ENCODE measurements at regions not wholly inside any gene's neighbourhood (a gene's known extent, or its start where the extent isn't known, plus 50 kb on each side); places are given as distances from the start of the nearest gene placed in this dataset.
"Not testable (repeated sequence)": the region's sequence is repeated elsewhere in the genome, so short reads cannot be mapped to it uniquely, and the experiment has no call there.

GRCh38 chr10:30540276-30540675 lies 89.3 kb downstream of the LYZL2 start:
- Histone ChIP-seq H3K27me3 (no peaks in the 10 kb centered on the region), H3K36me3 (ENCODE audit: low read depth, missing control alignments) (no peaks in the 10 kb centered on the region), H3K27ac (no peak overlapping the region), H3K9me3 (no peaks in the 10 kb centered on the region), H3K4me3 (no peak overlapping the region), H3K4me1 (no peaks in the 10 kb centered on the region)
- intact Hi-C loops (cut with DNase I; ENCODE audit: low total_unique reads), result no loop called here
- 95 to 99% methylated on average over 2 of the region's 2 CpGs for WGBS, 2 donors
- no peak for DNase-seq
- no peak for TF ChIP-seq CTCF (IDR thresholded peaks at IDR 0.05)
- no peak for TF ChIP-seq POLR2A (IDR thresholded peaks at IDR 0.05)

GRCh38 chr10:30538086-30538485 lies 91.5 kb downstream of the LYZL2 start:
- no peak overlapping the region for H3K27ac ChIP-seq
- 73 to 77% methylated on average over 4 of the region's 4 CpGs for WGBS, 2 donors
- no peaks in the 10 kb centered on the region for H3K36me3 ChIP-seq (ENCODE audit: low read depth, missing control alignments)
- no peaks in the 10 kb centered on the region for H3K27me3 ChIP-seq
- TF ChIP-seq POLR2A (IDR thresholded peaks at IDR 0.05), result no peak
- no peak for TF ChIP-seq CTCF (IDR thresholded peaks at IDR 0.05)
- DNase-seq, result no peak
- no peaks in the 10 kb centered on the region for H3K4me1 ChIP-seq
- no peak overlapping the region for H3K4me3 ChIP-seq
- H3K9me3 ChIP-seq, result no peaks in the 10 kb centered on the region
- intact Hi-C loops (cut with DNase I; ENCODE audit: low total_unique reads), result loop anchor here (10.0 kb wide), 1 partner anchor 143 kb away; no protein-coding TSS in a partner anchor

GRCh38 chr10:30537586-30537985 lies 92.0 kb downstream of the LYZL2 start:
- intact Hi-C loops (cut with DNase I; ENCODE audit: low total_unique reads), result loop anchor here (10.0 kb wide), 1 partner anchor 143 kb away; no protein-coding TSS in a partner anchor
- no peak overlapping the region for H3K4me3 ChIP-seq
- peak overlapping the region in 1 of 2 donors; percentile 55 for H3K27ac ChIP-seq
- H3K9me3 ChIP-seq, result no peaks in the 10 kb centered on the region
- DNase-seq, result no peak
- no peaks in the 10 kb centered on the region for H3K27me3 ChIP-seq
- TF ChIP-seq POLR2A (IDR thresholded peaks at IDR 0.05) (no peak), CTCF (IDR thresholded peaks at IDR 0.05) (no peak)
- 38 to 40% methylated on average over 2 of the region's 2 CpGs for whole genome bisulfite sequencing, 2 donors
- H3K4me1 ChIP-seq, result no peaks in the 10 kb centered on the region
- H3K36me3 ChIP-seq (ENCODE audit: low read depth, missing control alignments), result no peaks in the 10 kb centered on the region

GRCh38 chr10:30537158-30537557 lies 92.4 kb downstream of the LYZL2 start:
- not testable (repeated sequence) for H3K9me3 ChIP-seq; H3K4me3 ChIP-seq; H3K27me3 ChIP-seq; H3K36me3 ChIP-seq (ENCODE audit: low read depth, missing control alignments); H3K4me1 ChIP-seq; DNase-seq
- WGBS, 2 donors, result 61 to 67% methylated on average over 1 of the region's 1 CpG
- intact Hi-C loops (cut with DNase I; ENCODE audit: low total_unique reads), result loop anchor here (10.0 kb wide), 1 partner anchor 142 kb away; no protein-coding TSS in a partner anchor
- peak overlapping the region in 1 of 2 donors; percentile 55 for H3K27ac ChIP-seq

- Histone ChIP-seq H3K27me3 (no peaks in the 10 kb centered on the region), H3K9me3 (no peaks in the 10 kb centered on the region), H3K4me3 (no peak overlapping the region), H3K4me1 (no peaks in the 10 kb centered on the region), H3K36me3 (ENCODE audit: low read depth, missing control alignments) (no peaks in the 10 kb centered on the region), H3K27ac (no peak overlapping the region)
- DNase-seq, result no peak
- 61 to 67% methylated on average over 4 of the region's 4 CpGs for WGBS, 2 donors
- TF ChIP-seq CTCF (IDR thresholded peaks at IDR 0.05) (no peak), POLR2A (IDR thresholded peaks at IDR 0.05) (no peak)
- intact Hi-C loops (cut with DNase I; ENCODE audit: low total_unique reads), result loop anchor here (10.0 kb wide), 1 partner anchor 142 kb away; no protein-coding TSS in a partner anchor
Measured at GRCh38 chr10:30536578-30536977, 93.0 kb downstream of the LYZL2 start.

Measured in testis (tissue), 2 donors.